IPS-20b (cell line): ENCODE measurements at regions not wholly inside any gene's neighbourhood (a gene's known extent, or its start where the extent isn't known, plus 50 kb on each side); places are given as distances from the start of the nearest gene placed in this dataset.
"Not testable (repeated sequence)": the region's sequence is repeated elsewhere in the genome, so short reads cannot be mapped to it uniquely, and the experiment has no call there.

Source experiments
- H3K27ac ChIP-seq: one replicate; pipeline ENCODE4 v1.5.1; 2013; ENCODE audit warnings: low read length
- H3K27me3 ChIP-seq: 2 replicates; pipeline ENCODE4 v1.6.1; 2013; ENCODE audit warnings: mild to moderate bottlenecking, low read length, inconsistent platforms; ENCODE audit not compliant: insufficient read depth
- H3K36me3 ChIP-seq: 2 replicates; pipeline ENCODE4 v1.6.1; 2013; ENCODE audit warnings: low read depth, mild to moderate bottlenecking, inconsistent platforms, low read length, moderate library complexity; ENCODE audit not compliant: insufficient read depth
- H3K4me1 ChIP-seq: 2 replicates; pipeline ENCODE4 v1.6.1; 2013; ENCODE audit warnings: mild to moderate bottlenecking, control low read depth, inconsistent platforms, low read length, moderate library complexity; ENCODE audit not compliant: insufficient read depth
- H3K4me3 ChIP-seq: 2 replicates; pipeline ENCODE4 v1.5.1; 2013; ENCODE audit warnings: mild to moderate bottlenecking, low read length, inconsistent platforms
- H3K9ac ChIP-seq: 2 replicates; pipeline ENCODE4 v1.6.1; 2013; ENCODE audit warnings: low read depth, mild to moderate bottlenecking, inconsistent platforms, low read length, moderate library complexity
- H3K9me3 ChIP-seq: 2 replicates; pipeline ENCODE4 v1.6.1; 2013; ENCODE audit warnings: mild to moderate bottlenecking, low read depth, low read length, inconsistent platforms; ENCODE audit not compliant: insufficient read depth

DNA sequence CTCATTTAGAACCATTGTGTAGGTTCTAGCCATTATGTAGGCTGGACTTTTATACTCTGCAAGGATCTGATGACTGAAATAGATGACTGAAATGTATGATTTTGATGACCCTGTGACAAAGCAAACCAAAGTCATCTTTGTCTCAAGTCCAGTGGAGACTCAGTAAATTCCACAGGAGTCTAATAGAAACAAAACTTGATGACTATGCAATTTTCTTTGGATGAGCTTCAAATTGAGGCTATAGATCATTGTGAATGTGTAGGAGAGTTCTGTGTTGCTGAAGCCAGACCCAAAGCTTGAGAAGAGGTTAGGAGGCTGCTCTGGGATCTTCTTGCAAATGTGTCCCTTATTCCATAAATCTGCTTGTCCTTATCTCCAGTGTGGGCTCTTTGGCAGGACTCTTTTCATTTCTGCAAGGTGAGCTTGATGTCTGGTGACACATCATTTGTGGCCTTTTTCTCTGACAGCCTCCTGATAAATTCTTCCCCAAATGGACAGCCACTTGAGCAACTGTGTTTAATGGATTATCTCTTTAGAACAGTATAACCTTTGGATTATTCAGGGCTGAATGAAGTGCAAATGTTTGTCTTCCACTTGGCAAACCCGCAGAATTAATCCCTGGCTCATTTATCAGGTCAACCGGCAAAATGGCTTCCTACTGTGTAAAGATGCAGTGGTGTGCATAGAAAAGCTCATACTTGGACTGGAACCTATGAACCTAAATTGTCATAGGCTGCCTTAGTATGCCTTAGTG is 235.1 kb upstream of the ANKH start:
- Histone ChIP-seq H3K27me3 (no peaks in the 10 kb centered on the region), H3K27ac (no peak overlapping the region), H3K4me1 (no peaks in the 10 kb centered on the region), H3K9ac (no peak overlapping the region), H3K36me3 (no peaks in the 10 kb centered on the region), H3K9me3 (no peaks in the 10 kb centered on the region), H3K4me3 (no peak overlapping the region)

DNA sequence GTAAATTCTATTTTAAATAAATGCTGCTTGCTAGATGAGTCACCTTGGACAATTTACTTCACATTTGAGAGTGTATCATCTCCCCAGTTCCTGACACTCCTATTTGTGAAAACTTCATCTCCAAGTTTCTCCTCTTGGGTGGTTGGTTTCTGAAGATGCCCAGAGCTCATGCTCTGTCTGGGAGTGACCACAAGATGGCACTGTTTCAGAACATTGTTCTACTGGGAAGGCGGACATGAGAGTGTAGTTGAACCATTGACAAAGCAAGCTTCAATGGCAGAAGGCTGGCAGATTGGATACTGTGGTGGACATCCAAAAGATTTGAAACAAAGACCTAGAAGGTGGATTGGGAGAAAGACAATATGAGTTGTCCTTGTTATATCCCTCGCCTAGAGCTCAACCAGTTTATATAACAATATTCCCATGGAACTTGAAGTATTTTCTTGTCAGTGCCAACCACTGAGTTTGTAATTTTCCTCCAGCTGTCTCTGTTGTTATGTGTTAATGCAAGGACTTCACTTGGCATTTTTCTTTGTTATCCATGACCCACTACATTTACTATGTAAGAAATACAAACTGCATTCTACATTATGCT is 234.3 kb upstream of the ANKH start:
- Histone ChIP-seq H3K27ac (no peak overlapping the region), H3K9ac (no peak overlapping the region), H3K36me3 (no peaks in the 10 kb centered on the region)

DNA sequence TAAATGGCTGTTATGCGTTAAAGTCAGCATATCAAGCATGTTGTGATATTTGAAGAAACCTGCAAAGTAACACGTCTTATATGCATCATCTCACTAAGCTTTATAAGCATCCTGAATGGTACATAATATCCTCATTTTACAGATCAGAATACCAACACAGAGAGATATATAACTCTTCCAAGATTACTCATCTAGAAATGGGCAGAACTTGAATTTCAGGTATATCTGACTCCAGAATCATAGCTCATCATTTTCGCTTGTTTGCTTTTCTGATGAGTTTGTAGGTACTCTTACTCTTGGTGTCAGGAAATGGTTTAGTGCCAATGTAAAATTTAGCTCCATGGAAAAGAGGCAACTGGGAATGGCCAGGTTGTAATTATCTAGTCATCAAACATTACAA is 232.3 kb upstream of the ANKH start:
- H3K27me3 ChIP-seq: no peaks in the 10 kb centered on the region

More for the DNA sequence above, 234.3 kb upstream of the ANKH start:
- Histone ChIP-seq H3K27me3 (no peaks in the 10 kb centered on the region), H3K9me3 (no peaks in the 10 kb centered on the region), H3K4me3 (no peak overlapping the region), H3K4me1 (no peaks in the 10 kb centered on the region)

DNA sequence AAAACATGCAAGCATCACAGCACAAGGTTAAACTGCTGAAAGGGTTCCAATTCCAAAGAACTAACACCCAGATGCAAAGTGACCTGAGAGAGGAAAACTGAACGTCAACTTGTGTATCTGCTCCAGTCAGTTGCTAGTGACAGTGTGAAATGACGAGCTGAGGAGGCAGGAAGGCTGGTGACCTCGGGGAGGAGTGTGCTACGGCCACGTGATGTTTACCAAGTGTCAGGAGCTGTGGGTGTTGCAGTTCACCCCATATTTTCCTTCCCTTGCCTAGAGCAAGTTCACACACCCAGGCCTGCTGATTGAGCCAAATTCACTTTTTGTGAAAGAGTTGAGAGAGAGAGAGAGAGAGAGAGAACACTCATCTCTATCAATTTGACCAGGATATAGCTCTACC is 231.6 kb upstream of the ANKH start:
- Histone ChIP-seq H3K27ac (no peak overlapping the region), H3K9ac (no peak overlapping the region), H3K36me3 (no peaks in the 10 kb centered on the region)

More for the DNA sequence above, 232.3 kb upstream of the ANKH start:
- H3K36me3 ChIP-seq: no peaks in the 10 kb centered on the region
- H3K4me3 ChIP-seq: no peak overlapping the region
- H3K9ac ChIP-seq: no peak overlapping the region
- no peak overlapping the region for H3K27ac ChIP-seq
- no peaks in the 10 kb centered on the region for H3K4me1 ChIP-seq
- H3K9me3 ChIP-seq: no peaks in the 10 kb centered on the region

DNA sequence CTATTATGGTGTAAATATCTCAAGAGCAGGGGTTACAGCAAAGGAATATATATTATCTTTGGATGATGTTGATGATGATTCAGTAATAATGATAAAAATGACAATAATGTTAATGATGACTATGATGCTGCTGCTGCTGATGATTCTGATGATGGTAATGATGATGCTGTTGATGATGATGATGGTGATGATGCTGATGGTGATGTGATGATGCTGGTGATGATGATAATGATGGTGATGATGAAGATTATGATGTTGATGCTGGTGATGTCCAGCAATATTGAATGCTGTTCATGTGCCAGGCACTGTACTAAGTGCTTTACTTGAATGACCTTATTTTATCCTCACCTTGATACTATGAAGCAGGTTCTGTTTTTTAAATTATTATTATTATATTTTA is 226.0 kb upstream of the ANKH start:
- Histone ChIP-seq H3K4me1 (no peaks in the 10 kb centered on the region), H3K9ac (no peak overlapping the region), H3K9me3 (no peaks in the 10 kb centered on the region), H3K27me3 (no peaks in the 10 kb centered on the region), H3K27ac (no peak overlapping the region), H3K36me3 (no peaks in the 10 kb centered on the region), H3K4me3 (no peak overlapping the region)

More for the DNA sequence above, 231.6 kb upstream of the ANKH start:
- no peaks in the 10 kb centered on the region for H3K27me3 ChIP-seq
- H3K4me3 ChIP-seq: no peak overlapping the region
- no peaks in the 10 kb centered on the region for H3K9me3 ChIP-seq
- H3K4me1 ChIP-seq: no peaks in the 10 kb centered on the region

DNA sequence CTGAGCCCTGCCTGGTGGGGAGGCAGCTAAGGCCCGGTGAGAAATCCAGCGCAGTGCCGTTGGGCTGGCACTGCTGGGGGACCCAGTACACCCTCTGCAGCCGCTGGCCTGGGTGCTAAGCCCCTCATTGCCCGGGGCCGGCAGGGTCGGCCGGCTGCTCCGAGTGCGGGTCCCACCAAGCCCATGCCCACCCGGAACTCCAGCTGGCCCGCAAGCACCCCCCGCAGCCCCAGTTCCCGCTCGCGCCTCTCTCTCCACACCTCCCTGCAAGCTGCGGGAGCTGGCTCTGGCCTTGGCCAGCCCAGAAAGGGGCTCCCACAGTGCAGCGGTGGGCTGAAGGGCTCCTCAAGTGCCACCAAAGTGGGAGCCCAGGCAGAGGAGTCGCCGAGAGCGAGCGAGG is 225.1 kb upstream of the ANKH start:
- not testable (repeated sequence) for H3K9ac ChIP-seq, H3K9me3 ChIP-seq, H3K4me3 ChIP-seq, H3K36me3 ChIP-seq, H3K27ac ChIP-seq, H3K27me3 ChIP-seq, H3K4me1 ChIP-seq

DNA sequence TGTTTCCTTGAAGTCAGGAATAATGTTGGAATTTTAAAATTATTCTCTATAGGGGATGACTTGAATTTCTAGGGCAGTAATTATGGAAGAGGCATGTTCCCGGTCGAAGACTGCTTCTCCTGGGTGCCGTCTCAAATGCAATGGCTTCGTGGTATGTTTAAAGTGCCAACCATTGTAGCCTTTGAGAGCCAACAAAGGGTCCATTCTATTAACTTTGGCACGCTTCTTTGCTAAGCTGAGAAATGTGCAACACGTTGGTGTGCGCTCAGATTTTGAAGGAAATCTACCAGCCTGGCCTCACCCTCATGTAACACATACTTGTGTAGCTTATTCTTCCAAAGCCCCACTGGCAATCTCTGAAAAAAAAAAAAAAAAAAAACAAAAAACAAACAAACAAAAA is 221.2 kb upstream of the ANKH start:
- no peaks in the 10 kb centered on the region for H3K9me3 ChIP-seq
- H3K4me3 ChIP-seq: no peak overlapping the region
- no peak overlapping the region for H3K27ac ChIP-seq
- no peak overlapping the region for H3K9ac ChIP-seq
- no peaks in the 10 kb centered on the region for H3K36me3 ChIP-seq
- H3K27me3 ChIP-seq: no peaks in the 10 kb centered on the region
- no peaks in the 10 kb centered on the region; the same call in 1 of the 2 replicates for H3K4me1 ChIP-seq

DNA sequence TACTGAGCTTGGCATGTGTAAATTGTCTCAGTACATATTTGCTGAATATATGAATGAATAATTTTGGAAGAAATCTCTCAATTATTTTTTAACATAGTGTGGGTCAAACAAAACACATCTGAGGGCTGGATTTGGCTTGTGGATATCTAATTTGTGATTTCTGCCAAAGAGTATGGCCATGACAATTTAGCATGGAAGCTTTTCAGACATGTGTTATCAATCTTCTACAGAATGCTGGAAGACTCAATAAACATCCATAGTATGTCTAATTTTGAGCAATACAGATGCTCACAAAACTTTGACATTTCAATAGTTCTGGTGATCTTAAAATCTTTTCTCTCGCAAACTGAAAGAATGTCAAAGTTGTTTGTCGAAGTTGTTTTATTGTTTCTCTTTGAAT is 214.1 kb upstream of the ANKH start:
- Histone ChIP-seq H3K27ac (no peak overlapping the region), H3K27me3 (no peaks in the 10 kb centered on the region), H3K9me3 (peaks cover 6% of the 10 kb centered on the region; the same call in 1 of the 2 replicates), H3K4me1 (no peaks in the 10 kb centered on the region), H3K4me3 (no peak overlapping the region), H3K9ac (no peak overlapping the region), H3K36me3 (no peaks in the 10 kb centered on the region)

DNA sequence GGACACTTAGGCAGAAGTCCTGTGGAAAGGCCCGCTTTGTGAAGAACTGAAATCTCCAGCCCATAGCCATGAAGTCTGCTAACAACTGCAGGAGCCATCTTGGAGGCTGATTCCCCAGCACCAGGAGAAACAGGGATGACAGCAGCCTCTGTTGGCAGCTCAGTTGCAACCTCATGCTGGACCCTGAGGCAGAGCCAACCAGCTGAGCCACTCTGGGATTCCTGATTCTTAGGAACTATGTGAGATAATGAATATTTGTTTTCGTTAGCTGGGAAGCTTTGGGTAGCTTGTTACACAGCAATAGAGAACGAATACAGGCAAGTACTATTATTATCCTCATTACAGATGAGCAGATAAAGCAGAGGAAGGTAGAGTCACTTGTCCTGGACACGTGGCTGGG is 210.5 kb upstream of the ANKH start:
- no peak overlapping the region for H3K27ac ChIP-seq
- peaks cover 6% of the 10 kb centered on the region; the same call in 1 of the 2 replicates for H3K9me3 ChIP-seq
- no peaks in the 10 kb centered on the region for H3K4me1 ChIP-seq

DNA sequence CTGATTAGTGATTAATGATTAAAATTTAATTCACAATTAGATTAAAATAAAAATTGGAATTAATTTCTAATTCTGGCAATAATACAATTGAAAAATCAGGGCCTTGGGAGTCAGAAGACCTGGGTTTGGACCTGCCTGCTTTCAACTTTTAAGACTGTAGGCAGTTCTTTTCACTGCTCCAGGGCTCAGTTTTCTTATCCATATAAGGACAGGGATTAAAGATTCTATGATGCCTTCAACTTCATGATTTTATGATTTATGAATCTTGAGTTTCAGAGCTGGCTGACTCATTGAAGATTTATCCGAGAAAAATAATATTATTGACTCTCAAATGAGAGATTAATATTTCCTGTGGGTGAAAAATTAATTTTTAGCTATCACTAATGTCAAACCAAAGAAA is 208.6 kb upstream of the ANKH start:
- no peak overlapping the region for H3K4me3 ChIP-seq
- H3K27ac ChIP-seq: no peak overlapping the region
- H3K9me3 ChIP-seq: peaks cover 6% of the 10 kb centered on the region; the same call in 1 of the 2 replicates
- H3K27me3 ChIP-seq: no peaks in the 10 kb centered on the region
- H3K36me3 ChIP-seq: no peaks in the 10 kb centered on the region
- H3K4me1 ChIP-seq: no peaks in the 10 kb centered on the region
- H3K9ac ChIP-seq: no peak overlapping the region

More for the DNA sequence above, 210.5 kb upstream of the ANKH start:
- Histone ChIP-seq H3K36me3 (no peaks in the 10 kb centered on the region), H3K27me3 (no peaks in the 10 kb centered on the region), H3K4me3 (no peak overlapping the region), H3K9ac (no peak overlapping the region)

DNA sequence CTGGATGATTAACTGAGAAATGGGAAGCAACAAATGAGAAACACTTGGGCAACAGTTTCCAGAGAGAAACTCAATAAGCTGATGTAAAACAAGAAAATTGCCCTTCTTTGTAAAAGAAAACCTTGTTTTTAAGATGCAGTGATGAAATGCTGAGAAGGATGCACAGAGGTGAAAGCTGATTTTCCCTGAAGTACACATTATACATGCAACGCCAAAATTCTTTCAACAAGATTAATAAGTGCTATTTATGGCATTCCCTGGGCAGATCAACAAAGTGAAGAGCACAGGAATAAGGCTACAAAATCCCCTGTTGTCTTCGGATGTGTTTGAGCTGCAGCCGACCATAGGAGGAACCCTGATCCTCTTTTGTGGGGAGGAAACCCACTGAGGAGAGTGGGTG is 208.0 kb upstream of the ANKH start:
- Histone ChIP-seq H3K27me3 (no peaks in the 10 kb centered on the region), H3K4me3 (no peak overlapping the region)

DNA sequence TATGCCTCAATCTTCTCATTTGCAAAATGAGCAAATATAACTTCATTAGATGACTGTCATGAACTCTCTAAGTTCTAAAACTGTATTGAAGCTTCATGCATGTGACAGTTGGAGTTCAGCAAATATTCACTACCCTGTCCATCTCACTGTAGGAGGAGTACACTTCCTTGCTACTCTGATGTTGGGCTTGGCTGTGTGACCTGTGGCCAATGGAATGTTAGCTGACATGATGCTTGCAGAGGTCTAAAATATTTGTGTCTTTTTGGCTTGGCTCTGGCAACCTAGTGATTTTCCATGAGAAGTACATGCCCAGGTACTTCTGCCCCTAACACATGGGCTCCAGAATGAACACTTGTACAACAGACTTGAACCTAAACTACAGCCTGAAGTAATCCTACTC is 203.1 kb upstream of the ANKH start:
- H3K4me1 ChIP-seq: no peaks in the 10 kb centered on the region
- no peak overlapping the region for H3K9ac ChIP-seq
- no peaks in the 10 kb centered on the region for H3K36me3 ChIP-seq
- no peak overlapping the region for H3K27ac ChIP-seq
- H3K9me3 ChIP-seq: no peaks in the 10 kb centered on the region
- H3K4me3 ChIP-seq: no peak overlapping the region
- no peaks in the 10 kb centered on the region for H3K27me3 ChIP-seq

More for the DNA sequence above, 208.0 kb upstream of the ANKH start:
- no peak overlapping the region for H3K9ac ChIP-seq
- no peak overlapping the region for H3K27ac ChIP-seq
- no peaks in the 10 kb centered on the region for H3K4me1 ChIP-seq
- H3K9me3 ChIP-seq: peaks cover 6% of the 10 kb centered on the region; the same call in 1 of the 2 replicates
- no peaks in the 10 kb centered on the region for H3K36me3 ChIP-seq
